ENCODE measurements at regions not wholly inside any gene's neighbourhood (a gene's known extent, or its start where the extent isn't known, plus 50 kb on each side); places are given as distances from the start of the nearest gene placed in this dataset.

- DNase-seq (ENCODE audit: low spot score) (no peak), ATAC-seq (no peak), FAIRE-seq (no peak)
- Histone ChIP-seq H3K36me3 (replicated peaks in 1 of 2; ENCODE audit: control insufficient read depth in 1 of 2, insufficient read depth in 2 of 2, low read length in 2 of 2) (no peaks in the 10 kb centered on the region), H2AFZ (ENCODE audit: low read length) (no peak overlapping the region), H3K4me3 (replicated peaks in 1 of 3; ENCODE audit: insufficient read depth in 1 of 3, low read depth in 2 of 3, low read length in 3 of 3) (no peak overlapping the region), H3K4me1 (ENCODE audit: insufficient read depth, low read length) (peaks cover 6% of the 10 kb centered on the region), H3K9ac (ENCODE audit: insufficient read depth, low read depth, low read length) (no peak overlapping the region), H4K20me1 (ENCODE audit: insufficient read depth, low read length) (no peaks in the 10 kb centered on the region), H3K27me3 (ENCODE audit: control insufficient read depth in 1 of 2, insufficient read depth in 2 of 2, low read length in 2 of 2) (no peaks in the 10 kb centered on the region), H3K9me3 (ENCODE audit: low read length) (no peaks in the 10 kb centered on the region), H3K79me2 (ENCODE audit: insufficient read depth, low read length) (no peaks in the 10 kb centered on the region), H3K4me2 (ENCODE audit: low read depth, low read length) (no peak overlapping the region), H3K27ac (ENCODE audit: extremely low read length, insufficient read depth, low read length) (no peak overlapping the region)
- ChIA-PET CTCF (ENCODE audit: low intra/inter-chr PET ratio, low total read pairs) (no interaction called here), POLR2A (no interaction called here)
- TF ChIP-seq ARID5B (CRISPR knock-in tag; IDR thresholded peaks at IDR 0.05) (no peak), ZNF180 (CRISPR knock-in tag; IDR thresholded peaks at IDR 0.05; ENCODE audit: borderline replicate concordance, low read depth) (no peak), FLYWCH1 (CRISPR knock-in tag; IDR thresholded peaks at IDR 0.05) (no peak), SATB2 (CRISPR knock-in tag; IDR thresholded peaks at IDR 0.05) (no peak), TOE1 (CRISPR knock-in tag; IDR thresholded peaks at IDR 0.05) (no peak), SOX13 (IDR thresholded peaks at IDR 0.05) (no peak), SOX13 (CRISPR knock-in tag; conservative IDR thresholded peaks at IDR 0.05 in 1 of 2, IDR thresholded peaks at IDR 0.05 in 1 of 2) (no peak), ZNF33B (CRISPR knock-in tag; IDR thresholded peaks at IDR 0.05) (no peak), NR2F6 (IDR thresholded peaks at IDR 0.05) (no peak), NR2F6 (CRISPR knock-in tag; IDR thresholded peaks at IDR 0.05) (no peak), MYNN (CRISPR knock-in tag; IDR thresholded peaks at IDR 0.05; ENCODE audit: low read depth) (no peak), FIP1L1 (IDR thresholded peaks at IDR 0.05; ENCODE audit: borderline replicate concordance, insufficient read depth, low read depth, low read length) (no peak), KDM5A (IDR thresholded peaks at IDR 0.05; ENCODE audit: borderline replicate concordance, low read length) (no peak), BHLHE40 (IDR thresholded peaks at IDR 0.05; ENCODE audit: low read length) (no peak), ATF1 (CRISPR knock-in tag; IDR thresholded peaks at IDR 0.05) (no peak), KDM2A (CRISPR knock-in tag; IDR thresholded peaks at IDR 0.05; ENCODE audit: borderline replicate concordance, low read depth) (no peak), RBM39 (IDR thresholded peaks at IDR 0.05; ENCODE audit: low read depth, low read length, poor library complexity, severe bottlenecking) (no peak), ZFP91 (CRISPR knock-in tag; IDR thresholded peaks at IDR 0.05; ENCODE audit: borderline replicate concordance) (no peak), ZFP36 (IDR thresholded peaks at IDR 0.05; ENCODE audit: borderline replicate concordance, low read depth, low read length, partially characterized antibody) (no peak)
- intact Hi-C loops (cut with micrococcal nuclease; ENCODE audit: unreplicated experiment) = no loop called here
- BruUV-seq (replicated peaks) = no TSS peak
- in situ Hi-C loops (cut with HindIII; ENCODE audit: extremely low pct_ligation_motif_present, low pct_unique_long_range_greater_than_20kb) = no loop called here
Measured at GRCh38 chr3:169002689-169003088, 660.8 kb downstream of the MECOM start.
